ENCODE measurements at regions not wholly inside any gene's neighbourhood (a gene's known extent, or its start where the extent isn't known, plus 50 kb on each side); places are given as distances from the start of the nearest gene placed in this dataset.

- TF ChIP-seq CTCF (IDR thresholded peaks at IDR 0.05; ENCODE audit: low read depth, low read length) (no peak), EZH2phosphoT487 (IDR thresholded peaks at IDR 0.05; ENCODE audit: low read depth) (no peak)
Observed at GRCh38 chr5:101535626-101536025, 632.5 kb upstream of the ST8SIA4 start.

Data from OCI-LY3 (cell line).